Right ventricle myocardium inferior (tissue), 1 donor: ENCODE measurements at regions not wholly inside any gene's neighbourhood (a gene's known extent, or its start where the extent isn't known, plus 50 kb on each side); places are given as distances from the start of the nearest gene placed in this dataset.

Experiments used
- ATAC-seq: fragments of 200-7000 bp; cut with Tn5 transposase; one replicate; pipeline ENCODE4 v1.9.1; 2020; ENCODE audit warnings: mild to moderate bottlenecking, moderate library complexity
- DNase-seq: peaks from one replicate; pipeline ENCODE4 v3.0.0; 2021; ENCODE audit errors: missing footprints
- intact Hi-C: fragments of 100-400 bp; cut with DNase I; formaldehyde crosslinking; loops from one replicate; pipeline ENCODE4 v1.11.0; 2022
- donor health status: DM: no; HTN: yes; CAD: no; lungs with severe emphysema.

GRCh38 chr12:40587970-40588369 lies 104.3 kb upstream of the CNTN1 start:
- no peak for DNase-seq
- intact Hi-C loops, result no loop called here
- ATAC-seq, result no peak

DNA sequence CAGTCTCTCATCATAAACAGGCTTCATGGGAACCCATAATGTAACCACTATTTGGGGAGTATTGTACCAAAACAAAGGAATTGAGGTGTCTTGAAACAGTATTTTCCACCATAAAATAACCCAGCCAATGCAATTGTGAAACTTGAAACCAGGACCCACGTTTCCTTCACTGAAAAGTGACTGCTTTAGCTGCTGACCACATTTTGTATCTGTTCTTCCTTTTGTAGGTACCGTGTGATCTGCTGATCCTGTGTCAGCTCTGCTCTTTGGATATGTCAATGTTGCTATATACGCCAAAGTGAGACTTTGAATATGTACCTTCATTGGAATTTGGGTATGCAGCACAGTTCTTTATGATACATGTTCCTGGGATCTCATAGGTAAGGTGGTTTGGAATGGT lies 95.1 kb upstream of the CNTN1 start:
- intact Hi-C loops, result no loop called here
- DNase-seq (no peak), ATAC-seq (no peak)

DNA sequence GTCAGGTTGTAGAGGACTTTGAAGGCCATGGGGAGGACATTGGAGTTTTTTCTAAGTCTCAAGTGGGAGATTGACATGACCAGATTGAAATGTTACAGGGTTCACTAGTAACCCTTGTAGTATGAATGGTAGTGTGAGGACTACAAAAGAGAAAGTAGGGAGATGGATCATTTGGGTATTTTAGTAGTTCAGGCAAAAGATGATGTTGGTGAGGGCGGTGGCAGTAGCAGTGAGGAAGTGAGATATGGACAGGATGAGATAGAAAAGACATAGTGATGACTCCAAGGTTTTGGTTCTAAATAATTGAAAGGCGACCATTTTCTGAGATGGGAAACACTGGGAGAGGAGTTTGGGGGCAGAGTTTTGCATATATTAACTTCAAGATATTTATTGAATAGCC lies 94.2 kb upstream of the CNTN1 start:
- no peak for ATAC-seq

GRCh38 chr12:40602562-40602961 lies 89.7 kb upstream of the CNTN1 start:
- DNase-seq (no peak), ATAC-seq (no peak)
- intact Hi-C loops, result no loop called here

More for the DNA sequence above, 94.2 kb upstream of the CNTN1 start:
- no peak for DNase-seq
- intact Hi-C loops, result no loop called here

- no peak for ATAC-seq
- intact Hi-C loops, result no loop called here
Measured at GRCh38 chr12:40614923-40615322, 77.3 kb upstream of the CNTN1 start.

DNA sequence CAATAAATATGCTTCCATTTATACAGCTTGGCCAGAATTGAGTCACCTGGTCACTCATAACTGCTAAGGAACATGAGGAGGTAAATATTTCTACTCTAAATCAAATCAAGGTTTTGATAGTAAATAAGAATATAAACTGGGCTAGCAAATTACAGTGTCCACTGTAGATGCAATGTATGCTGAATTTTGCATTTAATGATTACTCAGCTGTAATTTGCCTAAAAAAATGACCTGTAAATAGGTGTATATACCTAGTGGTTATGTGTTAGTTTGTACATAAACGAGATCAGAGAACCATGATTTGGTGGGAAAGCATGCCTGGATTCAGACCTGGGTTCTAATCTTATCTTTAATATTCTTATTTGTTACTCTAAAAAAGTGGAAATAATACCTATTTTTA lies 76.6 kb upstream of the CNTN1 start:
- intact Hi-C loops, result no loop called here
- no peak for ATAC-seq
- DNase-seq, result no peak

More at GRCh38 chr12:40614923-40615322, 77.3 kb upstream of the CNTN1 start:
- DNase-seq, result no peak

- intact Hi-C loops, result no loop called here
- no peak for ATAC-seq
Measured at GRCh38 chr12:40616383-40616915, 75.8 kb upstream of the CNTN1 start.

GRCh38 chr12:40618636-40619035 lies 73.6 kb upstream of the CNTN1 start:
- DNase-seq (no peak), ATAC-seq (no peak)
- intact Hi-C loops, result no loop called here

More at GRCh38 chr12:40616383-40616915, 75.8 kb upstream of the CNTN1 start:
- no peak for DNase-seq

DNA sequence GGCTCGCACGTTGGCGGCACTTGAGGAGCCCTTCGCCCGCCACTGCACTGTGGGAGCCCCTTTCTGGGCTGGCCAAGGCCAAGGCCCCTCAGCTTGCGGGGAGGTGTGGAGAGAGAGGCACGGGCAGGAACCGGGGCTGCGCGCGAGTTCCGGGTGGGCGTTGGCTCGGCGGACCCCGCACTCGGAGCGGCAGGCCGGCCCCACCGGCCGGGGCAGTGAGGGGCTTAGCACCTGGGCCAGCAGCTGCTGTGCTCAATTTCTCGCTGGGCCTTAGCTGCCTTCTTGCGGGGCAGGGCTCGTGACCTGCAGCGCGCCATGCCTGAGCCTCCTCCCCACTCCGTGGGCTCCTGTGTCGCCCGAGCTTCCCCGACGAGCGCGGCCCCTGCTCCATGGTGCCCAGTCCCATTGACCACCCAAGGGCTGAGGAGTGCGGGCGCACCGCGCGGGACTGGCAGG lies 71.6 kb upstream of the CNTN1 start:
- ATAC-seq (no peak), DNase-seq (no peak)
- intact Hi-C loops, result loop anchor here (5.0 kb wide), 1 partner anchor 302 kb away; no protein-coding TSS in a partner anchor

- no peak for DNase-seq
- no peak for ATAC-seq
- intact Hi-C loops, result loop anchor here (5.0 kb wide), 1 partner anchor 300 kb away; no protein-coding TSS in a partner anchor
Measured at GRCh38 chr12:40622246-40622838, 69.9 kb upstream of the CNTN1 start.

- ATAC-seq, result no peak
- no peak for DNase-seq
- intact Hi-C loops, result no loop called here
Measured at GRCh38 chr12:40632171-40632570, 60.1 kb upstream of the CNTN1 start.

DNA sequence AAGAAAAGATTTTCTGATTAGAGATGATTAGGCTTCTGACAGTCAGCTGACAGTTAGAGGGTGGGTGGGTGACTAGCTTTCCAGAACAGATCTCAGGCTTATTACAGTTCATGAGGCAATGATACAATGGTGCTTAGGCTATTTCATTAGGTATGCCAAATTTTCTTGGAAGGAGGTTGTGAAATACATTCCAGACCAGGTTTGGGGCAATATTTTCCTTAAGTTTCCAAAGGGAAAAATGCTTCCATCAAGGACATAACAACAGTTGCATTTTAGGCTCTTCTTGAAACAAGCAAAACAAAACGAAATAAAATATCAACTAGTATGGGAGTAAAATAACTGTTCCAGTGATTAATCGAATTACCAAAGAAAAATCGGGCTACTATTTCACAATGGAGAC lies 59.3 kb upstream of the CNTN1 start:
- ATAC-seq, result no peak
- DNase-seq, result no peak
- intact Hi-C loops, result no loop called here

DNA sequence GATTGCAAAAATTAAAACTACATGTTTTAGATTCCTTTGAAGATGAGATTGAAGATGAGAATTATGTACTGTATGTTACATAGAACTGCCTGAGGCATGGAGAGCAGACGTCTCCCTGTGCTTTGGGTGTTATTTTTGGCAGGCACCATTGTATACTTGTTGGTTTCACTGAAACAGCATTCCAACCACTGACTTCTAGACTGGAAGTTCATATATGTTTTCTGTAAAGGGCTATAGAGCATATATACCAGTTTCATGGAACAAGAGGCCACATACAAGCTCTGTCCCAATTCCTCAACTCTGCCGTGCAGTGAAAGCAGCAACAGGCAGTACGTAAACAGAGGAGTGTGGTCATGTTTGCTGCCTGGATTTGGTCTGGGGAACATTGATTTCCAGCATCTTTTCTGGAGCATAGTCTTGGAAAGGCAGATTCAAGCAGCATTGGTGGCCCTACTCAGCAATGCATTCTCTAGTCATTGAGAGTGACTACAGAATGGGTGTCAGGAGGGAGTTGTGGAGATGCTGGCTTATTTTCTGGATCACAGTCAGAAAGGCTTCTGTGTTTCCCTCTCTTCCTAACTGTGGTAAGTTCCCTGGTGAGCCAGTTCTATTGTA lies 57.6 kb upstream of the CNTN1 start:
- intact Hi-C loops, result no loop called here
- ATAC-seq (no peak), DNase-seq (no peak)

DNA sequence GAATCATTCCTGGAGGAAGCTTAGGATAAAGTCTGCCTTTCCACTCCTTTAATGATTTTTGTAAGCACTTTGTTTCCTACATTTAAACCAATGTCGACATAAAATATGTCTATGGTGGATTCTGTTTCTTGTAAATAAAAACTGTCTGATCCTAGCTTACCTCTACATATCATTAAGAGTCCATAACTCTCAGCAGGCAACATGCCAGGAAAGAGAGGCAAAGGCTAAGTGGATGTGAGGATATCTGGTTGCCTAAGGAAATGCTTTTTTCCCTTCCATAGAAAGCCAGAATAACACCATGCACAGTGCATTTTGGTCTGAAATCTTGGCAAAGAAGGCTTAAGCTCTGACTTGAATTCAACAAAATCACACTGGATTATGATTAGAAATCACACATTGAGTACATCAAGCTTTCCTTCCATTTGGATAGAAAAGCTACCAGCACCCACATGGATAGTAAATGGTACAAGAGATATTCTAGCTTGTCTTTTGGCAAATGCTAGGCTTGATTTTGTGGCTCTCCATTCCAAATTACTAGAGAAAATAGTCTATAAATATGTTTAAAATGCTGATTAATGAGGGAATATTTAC lies 57.0 kb upstream of the CNTN1 start:
- ATAC-seq, result no peak
- no peak for DNase-seq
- intact Hi-C loops, result no loop called here
